ENCODE measurements at regions not wholly inside any gene's neighbourhood (a gene's known extent, or its start where the extent isn't known, plus 50 kb on each side); places are given as distances from the start of the nearest gene placed in this dataset.

GRCh38 chr13:80126389-80127068 lies 214.4 kb downstream of the SPRY2 start:
- 38% methylated on average over 1 of the region's 1 CpG for WGBS (ENCODE audit: insufficient coverage, low coverage, low lambda C conversion rate, missing lambda C conversion rate)
- H3K4me3 ChIP-seq = no peak overlapping the region
- H3K27ac ChIP-seq = no peak overlapping the region
- TF ChIP-seq POLR2A (IDR thresholded peaks at IDR 0.05) = no peak
- TF ChIP-seq CTCF (IDR thresholded peaks at IDR 0.05) = no peak
- DNase-seq (no peak), ATAC-seq (no peak)
- peaks cover 0 to 10% (median 2%) of the 10 kb centered on the region in 4 donors for H3K4me1 ChIP-seq
- no peaks in the 10 kb centered on the region for H3K27me3 ChIP-seq
- H3K9me3 ChIP-seq = no peaks in the 10 kb centered on the region
- H3K36me3 ChIP-seq = no peaks in the 10 kb centered on the region
- intact Hi-C loops (cut with DNase I) = no loop called here

- no peaks in the 10 kb centered on the region for H3K4me1 ChIP-seq
- DNase-seq (no peak), ATAC-seq (peak; percentile 78 to 91 (median 86))
- 71% methylated on average over 3 of the region's 3 CpGs for WGBS (ENCODE audit: insufficient coverage, low coverage, low lambda C conversion rate, missing lambda C conversion rate)
- no peak overlapping the region for H3K27ac ChIP-seq
- H3K9me3 ChIP-seq = no peaks in the 10 kb centered on the region
- no peaks in the 10 kb centered on the region for H3K36me3 ChIP-seq
- intact Hi-C loops (cut with DNase I) = no loop called here
- no peaks in the 10 kb centered on the region for H3K27me3 ChIP-seq
- H3K4me3 ChIP-seq = no peak overlapping the region
- TF ChIP-seq CTCF (IDR thresholded peaks at IDR 0.05) (no peak), POLR2A (IDR thresholded peaks at IDR 0.05) (no peak)
These were observed 217.0 kb downstream of the SPRY2 start for GRCh38 chr13:80123945-80124344.

- Histone ChIP-seq H3K9me3 (no peaks in the 10 kb centered on the region), H3K36me3 (no peaks in the 10 kb centered on the region), H3K4me3 (no peak overlapping the region), H3K27me3 (no peaks in the 10 kb centered on the region), H3K27ac (no peak overlapping the region), H3K4me1 (no peaks in the 10 kb centered on the region)
- DNase-seq (no peak), ATAC-seq (no peak)
- WGBS (ENCODE audit: insufficient coverage, low coverage, low lambda C conversion rate, missing lambda C conversion rate) = 62% methylated on average over 1 of the region's 1 CpG
- no peak for TF ChIP-seq CTCF (IDR thresholded peaks at IDR 0.05)
- no peak for TF ChIP-seq POLR2A (IDR thresholded peaks at IDR 0.05)
- intact Hi-C loops (cut with DNase I) = no loop called here
These were observed 219.9 kb downstream of the SPRY2 start for GRCh38 chr13:80121038-80121437.

GRCh38 chr13:80118506-80118905 lies 222.4 kb downstream of the SPRY2 start:
- 100% methylated on average over 1 of the region's 1 CpG for WGBS (ENCODE audit: insufficient coverage, low coverage, low lambda C conversion rate, missing lambda C conversion rate)
- H3K36me3 ChIP-seq = no peaks in the 10 kb centered on the region
- no peak for TF ChIP-seq CTCF (IDR thresholded peaks at IDR 0.05)
- no peak for TF ChIP-seq POLR2A (IDR thresholded peaks at IDR 0.05)
- intact Hi-C loops (cut with DNase I) = no loop called here
- H3K4me3 ChIP-seq = no peak overlapping the region
- no peaks in the 10 kb centered on the region for H3K27me3 ChIP-seq
- ATAC-seq (no peak), DNase-seq (no peak)
- H3K27ac ChIP-seq = no peak overlapping the region
- H3K9me3 ChIP-seq = no peaks in the 10 kb centered on the region
- no peaks in the 10 kb centered on the region for H3K4me1 ChIP-seq
